ENCODE measurements at regions not wholly inside any gene's neighbourhood (a gene's known extent, or its start where the extent isn't known, plus 50 kb on each side); places are given as distances from the start of the nearest gene placed in this dataset.
A peak's percentile ranks its signal among the peaks of the same experiment; 100 is the strongest.

GRCh38 chr12:107325075-107325608, 231.8 kb upstream of the CRY1 start:
- DNase-seq: no peak

DNA sequence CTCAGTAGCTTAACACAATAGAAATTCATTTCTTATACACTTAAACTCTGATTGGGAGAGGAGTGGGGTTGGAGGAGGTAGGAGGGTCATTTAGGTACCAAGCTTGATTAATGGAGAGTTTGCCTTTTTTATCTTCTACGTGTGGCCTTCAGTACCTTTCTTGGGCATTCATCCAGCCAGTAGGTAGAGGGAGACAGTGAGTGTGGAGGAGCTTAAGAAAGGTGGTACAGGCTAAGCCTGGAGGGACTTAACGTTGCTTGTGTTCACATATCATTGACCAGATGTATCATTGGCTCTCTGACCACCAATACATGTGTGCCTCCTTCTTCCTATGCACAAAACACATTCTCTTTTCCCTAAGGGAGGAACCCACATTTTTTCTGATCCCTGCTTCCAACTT, 232.9 kb upstream of the CRY1 start:
- no peak for DNase-seq

DNA sequence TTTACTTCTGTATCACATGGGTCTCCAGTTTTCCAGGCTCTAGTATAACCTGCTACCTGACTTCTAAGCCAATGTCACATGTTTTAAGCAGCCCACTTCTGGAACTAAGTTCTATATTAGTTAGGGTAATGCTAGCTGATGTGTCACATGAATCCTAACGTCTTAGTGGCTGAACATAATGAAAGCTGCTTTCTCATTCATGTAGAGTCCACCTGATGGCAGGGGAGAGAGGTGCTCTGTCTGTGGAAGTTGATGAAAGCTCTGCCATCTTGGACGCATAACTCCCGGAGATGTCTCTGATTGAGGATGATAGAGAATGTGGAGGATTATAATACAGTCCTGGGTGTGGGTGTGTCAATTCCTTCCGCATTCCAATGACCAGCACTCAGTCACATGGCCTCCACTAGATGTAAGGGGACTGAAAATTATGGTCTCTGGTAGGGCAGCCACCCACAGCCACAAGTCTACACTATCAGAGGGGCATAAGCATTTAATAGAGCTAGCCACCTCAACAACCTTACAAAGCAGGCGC, 234.4 kb upstream of the CRY1 start:
- DNase-seq: no peak

DNA sequence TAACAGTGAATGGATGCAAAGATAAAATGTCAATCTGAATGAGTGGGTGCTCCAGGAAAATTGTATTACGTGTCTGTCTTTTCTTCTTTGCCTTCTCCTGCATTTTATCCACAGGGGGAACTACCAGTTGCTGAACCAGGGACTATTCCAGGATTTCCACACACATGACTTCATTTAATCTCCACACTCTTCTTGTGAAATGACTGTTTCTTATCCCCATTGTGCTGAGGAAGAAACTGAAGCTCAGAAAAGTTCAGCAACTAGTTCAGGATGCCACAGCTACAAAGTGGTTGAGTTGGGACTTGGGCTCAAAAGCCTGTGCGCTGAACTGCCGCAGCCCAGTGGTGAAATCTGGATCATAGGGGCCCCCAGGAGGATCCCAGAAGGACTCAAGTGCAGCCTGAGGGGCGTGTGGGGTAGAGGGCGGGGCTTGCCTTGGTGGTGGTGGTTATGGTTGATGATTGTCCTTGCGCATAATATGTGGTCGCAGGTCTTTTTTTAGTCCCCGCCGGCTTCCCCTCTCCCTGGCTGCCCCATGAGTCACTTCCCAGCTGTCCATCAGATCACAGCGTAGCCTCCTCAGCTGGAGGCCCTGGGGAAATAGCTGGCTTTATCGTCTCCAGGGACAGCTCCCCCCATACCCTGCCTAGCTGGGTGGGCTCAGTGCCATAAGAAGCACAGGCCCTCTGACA, 235.2 kb upstream of the CRY1 start:
- peak; percentile 21 for DNase-seq

GRCh38 chr12:107329569-107330324, 236.4 kb upstream of the CRY1 start:
- DNase-seq: peak; percentile 70

GRCh38 chr12:107330831-107331431, 237.6 kb upstream of the CRY1 start:
- peak; percentile 21 for DNase-seq

DNA sequence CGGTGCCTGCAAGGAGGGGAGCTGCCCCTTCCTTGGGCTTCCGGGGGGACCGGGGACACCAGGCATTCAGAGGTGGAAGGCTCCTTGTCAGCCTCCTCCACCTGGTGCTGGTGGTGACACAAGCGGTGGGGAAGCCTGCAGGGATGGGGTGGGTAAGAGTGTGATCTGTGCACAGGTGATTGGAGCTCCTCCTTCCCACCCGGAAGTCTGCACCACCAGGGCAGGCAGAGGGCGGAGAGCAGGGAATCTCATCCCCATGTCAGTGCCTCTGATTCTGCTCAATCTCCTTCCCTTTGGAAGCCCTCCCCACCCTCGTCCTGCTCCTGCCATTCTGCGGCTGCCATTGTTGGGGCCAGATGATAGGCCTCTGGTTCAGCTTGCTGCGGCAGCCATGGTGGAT, 238.1 kb upstream of the CRY1 start:
- DNase-seq: no peak

DNA sequence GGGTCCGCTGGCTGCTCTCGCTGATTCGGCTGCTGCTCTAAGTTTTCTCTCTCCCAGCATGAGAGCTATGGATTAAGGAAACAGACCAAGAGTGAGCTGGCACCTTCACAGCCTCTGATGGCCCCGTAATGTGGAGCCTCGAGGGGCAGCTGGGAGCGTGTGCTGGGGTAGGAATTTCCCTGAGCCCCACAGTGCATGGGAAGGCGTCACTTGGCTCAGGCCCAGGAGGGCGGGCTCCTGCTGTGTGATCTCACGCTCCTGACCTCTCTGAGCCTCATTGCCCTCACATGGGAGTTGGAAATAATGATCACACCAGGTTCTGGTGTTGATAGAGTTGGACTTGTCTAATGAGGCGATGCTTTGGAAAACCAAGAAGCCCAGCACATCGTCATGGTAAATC, 238.6 kb upstream of the CRY1 start:
- no peak for DNase-seq

DNA sequence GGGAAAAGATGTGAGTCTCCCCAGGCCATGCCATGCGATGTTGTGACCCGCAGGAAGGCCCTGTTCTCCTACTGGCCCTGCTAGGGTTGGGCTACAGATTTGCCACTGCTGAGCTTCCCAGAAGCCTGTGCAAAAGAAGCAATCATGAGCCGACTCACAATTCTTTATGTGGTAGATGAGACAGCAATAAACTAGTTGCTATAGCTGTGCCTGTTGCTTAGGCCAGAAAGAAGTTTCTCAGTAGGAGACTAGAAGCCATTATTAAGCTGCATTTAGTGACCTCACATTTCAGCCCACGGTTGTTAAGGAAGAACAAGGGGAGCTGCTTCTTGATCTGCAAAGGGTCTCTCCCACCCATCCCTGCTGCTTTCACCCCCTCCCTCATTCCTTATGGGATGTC, 239.4 kb upstream of the CRY1 start:
- no peak for DNase-seq

DNA sequence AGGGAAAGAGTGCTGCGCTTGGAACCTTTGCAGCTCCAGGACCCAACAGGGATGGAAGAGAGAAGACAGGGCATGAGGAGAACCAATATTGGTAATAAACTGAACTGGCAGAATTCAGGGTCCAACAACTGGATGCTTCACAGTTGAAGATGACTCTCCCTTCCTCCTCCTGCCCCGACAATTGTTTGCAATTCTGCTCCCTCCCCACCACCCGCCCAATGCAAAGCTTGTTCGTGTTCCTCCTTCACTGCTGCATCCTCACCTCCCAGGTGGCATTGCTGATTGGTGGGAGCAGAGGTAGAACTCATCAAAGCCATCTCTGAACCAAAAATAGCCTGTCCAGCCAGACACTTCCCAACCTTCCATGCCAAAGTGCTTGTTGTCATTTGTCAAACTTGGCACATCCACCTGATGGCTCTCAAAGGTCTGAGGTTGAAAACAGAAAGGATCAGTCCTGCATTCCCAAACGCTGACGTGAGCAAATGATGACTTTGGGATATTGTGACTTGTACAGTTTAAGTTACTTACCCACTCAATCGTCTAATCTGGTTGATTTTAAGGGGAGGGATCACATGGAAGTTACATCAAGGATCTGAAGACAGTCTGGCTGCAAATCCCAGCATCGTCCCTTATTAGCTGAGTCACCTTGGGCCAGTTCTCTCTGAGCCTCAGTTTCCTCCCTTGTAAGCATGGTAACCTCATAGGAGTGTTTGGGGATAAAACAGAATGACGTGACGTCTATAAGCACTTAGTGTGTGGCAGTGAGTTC, 242.6 kb upstream of the CRY1 start:
- no peak for DNase-seq

- no peak for DNase-seq
These were observed 243.3 kb upstream of the CRY1 start for GRCh38 chr12:107336695-107337094.

DNA sequence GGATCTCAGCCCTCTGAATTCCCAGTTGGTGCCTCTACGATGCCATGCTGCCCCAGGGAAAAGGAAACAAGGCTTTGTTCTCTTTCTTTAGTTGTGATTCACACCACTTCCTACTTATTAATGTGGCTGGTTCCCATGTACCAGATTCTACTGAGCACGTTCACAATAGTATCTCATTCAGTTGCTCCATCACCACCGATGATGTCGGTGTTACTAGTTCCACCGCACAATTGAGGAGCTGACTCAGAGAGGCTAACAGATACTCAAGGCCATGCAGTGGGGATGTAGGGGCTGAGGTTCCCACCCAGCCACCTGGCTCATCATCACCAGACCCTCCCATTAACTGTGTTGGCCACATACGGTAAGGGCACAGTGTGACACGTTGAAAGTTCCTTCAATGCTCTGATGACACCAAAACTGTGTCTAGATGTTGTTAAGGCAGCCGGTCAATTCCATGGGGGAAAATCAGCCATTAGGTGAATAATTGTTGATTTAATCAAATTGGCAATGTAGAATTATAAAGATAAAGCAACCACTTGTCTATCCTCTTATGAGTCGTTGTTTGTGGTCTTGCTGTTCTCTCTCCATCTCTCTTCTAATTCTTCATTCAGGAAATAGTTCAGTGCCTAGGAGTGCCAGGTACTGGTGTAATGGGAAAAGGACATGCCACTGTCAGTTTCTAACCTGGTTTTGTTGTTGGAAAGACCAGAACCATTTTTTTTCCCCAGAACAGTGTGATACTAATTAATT, 244.2 kb upstream of the CRY1 start:
- no peak for DNase-seq

- DNase-seq: no peak
These were observed 246.1 kb upstream of the CRY1 start for GRCh38 chr12:107339487-107339886.

DNA sequence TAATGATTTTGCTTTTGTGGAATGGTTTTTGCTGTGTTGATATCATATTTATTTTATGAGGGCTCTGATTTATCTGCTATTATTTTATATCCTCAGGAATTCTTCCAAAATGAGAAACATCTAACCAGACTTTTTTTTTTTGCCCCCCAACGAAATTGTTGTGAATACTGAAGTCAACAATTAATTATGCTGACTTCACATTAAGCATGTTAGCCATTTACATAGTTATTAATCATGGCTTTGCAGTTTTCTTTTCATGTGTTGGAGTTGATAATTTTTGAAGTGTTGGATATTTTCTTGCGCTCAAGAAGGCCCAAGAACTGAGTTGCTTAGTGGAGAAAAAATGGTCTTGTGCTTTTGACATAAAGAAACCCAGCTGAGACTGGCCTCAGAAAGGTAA, 246.6 kb upstream of the CRY1 start:
- no peak for DNase-seq

DNA sequence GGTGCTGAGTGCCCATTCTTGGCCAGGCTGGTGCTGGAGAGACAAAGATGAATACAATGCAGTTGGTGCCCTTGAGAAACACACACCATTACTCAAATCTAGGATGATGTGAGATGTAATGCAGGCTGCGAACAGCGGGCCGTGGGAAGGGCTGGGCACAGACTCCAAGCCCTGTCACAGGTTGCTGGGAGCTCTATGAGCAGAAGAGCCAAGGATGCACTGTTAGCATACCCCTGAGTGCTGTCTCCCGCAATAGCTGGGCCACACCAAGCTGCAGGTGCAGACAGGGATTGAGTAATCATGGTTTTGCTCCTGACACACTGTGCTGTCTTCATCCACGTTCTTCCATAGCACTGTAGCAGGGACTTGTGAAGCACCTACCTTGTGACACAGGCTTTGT, 247.5 kb upstream of the CRY1 start:
- no peak for DNase-seq

DNA sequence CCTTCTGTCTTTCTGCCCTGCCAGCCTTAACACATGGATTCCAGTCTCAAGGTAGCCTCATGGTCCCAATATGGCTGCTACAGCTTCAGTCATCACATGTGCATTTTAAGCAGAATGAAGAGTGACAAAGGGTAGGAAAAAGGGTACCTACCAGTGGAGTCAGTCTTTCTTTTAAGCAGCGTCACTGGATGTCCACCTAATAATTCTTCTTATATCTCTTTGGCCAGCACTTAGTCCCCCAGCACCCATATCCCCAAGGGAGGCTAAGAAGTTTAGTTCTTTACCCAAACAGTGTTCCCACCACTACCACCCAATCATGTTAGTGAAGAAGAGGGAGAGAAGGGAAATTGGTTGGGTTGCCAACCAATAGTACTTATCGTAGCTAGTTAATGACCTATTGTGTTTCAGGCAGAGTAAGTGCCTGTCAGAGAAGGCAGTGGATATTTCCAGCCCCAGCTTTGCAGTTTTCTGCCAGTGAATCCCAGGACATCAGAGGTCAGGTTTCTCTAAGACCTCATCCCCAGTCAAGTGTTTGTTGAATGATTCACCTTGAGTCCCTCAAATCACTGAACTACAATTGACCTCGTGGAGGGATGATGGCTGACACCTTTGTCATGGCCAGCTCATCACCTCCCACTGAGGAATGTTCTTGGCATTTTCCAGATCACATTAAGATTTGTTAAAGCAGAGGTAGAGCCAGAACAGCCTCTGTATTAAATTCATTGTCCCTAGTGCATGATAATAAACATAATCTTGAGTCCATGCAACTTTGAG, 250.9 kb upstream of the CRY1 start:
- no peak for DNase-seq

DNA sequence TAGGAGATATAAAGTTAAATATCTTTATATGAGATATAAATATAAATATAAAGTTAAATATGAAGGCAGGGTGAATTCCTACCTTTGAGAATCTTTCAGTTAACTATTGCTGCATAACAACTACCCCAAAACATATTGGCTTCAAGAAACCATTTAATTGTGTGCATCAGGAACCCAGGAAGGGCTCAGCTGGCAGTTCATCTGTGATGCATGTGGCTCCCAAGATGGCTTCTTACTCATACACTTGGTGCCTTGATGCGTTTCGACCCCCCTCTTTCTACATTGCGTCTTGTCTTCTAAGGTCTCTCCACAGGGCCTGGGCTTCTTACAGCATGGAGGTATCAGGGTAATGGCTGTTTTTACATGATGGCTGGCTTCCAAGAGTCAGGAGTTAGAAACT, 253.9 kb upstream of the CRY1 start:
- DNase-seq: no peak

DNA sequence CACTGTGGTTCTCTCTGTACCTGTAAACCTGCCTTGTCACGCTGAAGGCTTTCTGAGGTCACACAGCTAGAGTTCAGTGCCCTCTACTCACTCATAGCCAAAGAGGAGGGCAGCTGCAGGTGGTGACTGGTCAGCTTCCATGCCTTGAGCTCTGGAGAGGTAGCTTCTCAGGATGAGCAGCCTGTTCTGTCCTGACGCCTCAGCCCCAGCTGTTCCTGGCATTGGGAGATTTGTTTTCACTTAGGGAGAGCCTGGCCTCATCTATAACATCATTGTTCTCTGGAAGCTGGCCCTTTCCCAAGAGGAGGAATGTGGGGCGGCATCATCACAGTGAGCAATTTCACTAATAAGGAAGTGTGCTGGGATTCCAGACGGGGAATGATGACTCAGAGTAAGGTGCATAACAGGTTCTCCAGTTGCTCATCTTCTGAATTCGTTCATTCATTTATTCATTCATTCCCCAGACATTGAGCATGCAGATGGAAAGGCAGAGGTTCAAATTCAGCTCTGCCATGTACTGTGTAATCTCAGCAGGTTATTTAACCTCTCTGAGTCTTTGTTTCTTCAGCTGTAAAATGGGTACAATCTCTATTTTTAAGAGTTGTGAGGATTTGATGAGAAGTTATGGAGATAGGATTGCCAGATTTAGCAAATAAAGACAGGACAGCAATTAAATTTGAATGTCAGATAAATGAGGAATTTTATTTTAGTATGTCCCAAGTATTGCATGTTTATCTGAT, 255.8 kb upstream of the CRY1 start:
- no peak for DNase-seq

DNA sequence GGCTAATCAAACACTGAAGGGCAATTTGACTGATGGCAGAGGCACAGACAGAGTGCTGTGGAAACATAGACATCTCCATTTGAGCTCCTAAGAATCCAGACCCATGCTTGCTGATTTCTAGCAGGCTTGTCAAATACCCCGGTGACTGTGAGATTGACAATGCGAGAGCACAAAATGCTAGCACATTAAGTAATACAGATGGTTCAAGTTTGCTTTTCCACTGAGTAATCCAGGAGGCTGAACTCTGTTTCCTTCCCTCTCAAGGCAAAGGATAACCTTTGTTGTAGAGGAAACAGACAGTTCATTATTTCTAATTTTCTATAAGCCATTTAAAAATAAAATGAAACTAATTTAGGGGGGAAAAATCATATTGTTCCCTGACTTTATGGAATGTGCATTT, 256.5 kb upstream of the CRY1 start:
- no peak for DNase-seq

DNA sequence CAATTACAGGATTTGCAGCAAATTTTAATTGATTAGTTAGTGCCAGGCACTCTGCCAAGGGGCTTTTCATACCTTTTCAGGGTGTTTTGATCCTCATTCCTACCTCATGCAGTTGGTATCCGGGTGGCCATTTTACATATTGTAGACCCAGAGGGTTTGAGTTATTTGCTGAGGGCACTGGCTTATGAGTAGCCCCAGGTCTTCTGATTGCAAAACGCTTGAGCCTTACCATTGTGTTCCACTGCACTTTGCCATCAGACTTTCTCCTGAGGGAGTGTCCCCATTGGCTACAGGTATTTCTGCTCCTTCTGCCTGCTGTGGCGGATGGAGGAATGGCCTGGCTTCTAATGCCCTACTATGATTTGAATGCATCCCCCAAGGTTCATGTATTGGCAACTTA, 257.8 kb upstream of the CRY1 start:
- no peak for DNase-seq

- DNase-seq: no peak
These were observed 258.4 kb upstream of the CRY1 start for GRCh38 chr12:107351713-107352112.
